HG03103 (cell line): ENCODE measurements at regions not wholly inside any gene's neighbourhood (a gene's known extent, or its start where the extent isn't known, plus 50 kb on each side); places are given as distances from the start of the nearest gene placed in this dataset.
"Not testable (repeated sequence)": the region's sequence is repeated elsewhere in the genome, so short reads cannot be mapped to it uniquely, and the experiment has no call there.

Experiments
- ATAC-seq: cut with Tn5 transposase; IDR thresholded peaks from one replicate; pipeline ENCODE4 v1.9.1; 2021; ENCODE audit warnings: low read depth; ENCODE audit not compliant: unreplicated experiment

- no peak for ATAC-seq
These were observed 771.4 kb downstream of the TDRD15 start for GRCh38 chr2:21895200-21895599.

GRCh38 chr2:21908712-21909380 lies 785.1 kb downstream of the TDRD15 start:
- ATAC-seq, result not testable (repeated sequence)

GRCh38 chr2:21910832-21911507 lies 787.2 kb downstream of the TDRD15 start:
- no peak for ATAC-seq

GRCh38 chr2:21912405-21912804 lies 788.6 kb downstream of the TDRD15 start:
- ATAC-seq, result no peak

DNA sequence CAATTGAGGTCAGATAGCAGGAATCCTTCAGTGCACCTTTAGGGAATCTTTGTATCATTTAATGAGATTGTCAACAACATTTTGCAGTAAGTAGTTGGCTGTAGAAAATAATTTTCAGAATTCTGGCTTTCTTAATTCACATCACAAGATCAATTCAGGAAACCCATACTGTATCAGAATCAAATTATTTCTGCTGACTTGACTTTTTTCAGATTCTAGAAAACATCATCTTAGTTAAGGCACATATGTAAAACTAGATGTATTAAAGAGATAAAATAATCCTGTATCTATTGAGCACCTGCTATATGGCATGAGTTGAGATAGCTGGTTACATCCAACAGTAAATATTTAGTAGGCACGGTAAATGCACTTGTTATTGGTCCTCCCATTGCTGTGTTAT lies 791.4 kb downstream of the TDRD15 start:
- ATAC-seq, result no peak

DNA sequence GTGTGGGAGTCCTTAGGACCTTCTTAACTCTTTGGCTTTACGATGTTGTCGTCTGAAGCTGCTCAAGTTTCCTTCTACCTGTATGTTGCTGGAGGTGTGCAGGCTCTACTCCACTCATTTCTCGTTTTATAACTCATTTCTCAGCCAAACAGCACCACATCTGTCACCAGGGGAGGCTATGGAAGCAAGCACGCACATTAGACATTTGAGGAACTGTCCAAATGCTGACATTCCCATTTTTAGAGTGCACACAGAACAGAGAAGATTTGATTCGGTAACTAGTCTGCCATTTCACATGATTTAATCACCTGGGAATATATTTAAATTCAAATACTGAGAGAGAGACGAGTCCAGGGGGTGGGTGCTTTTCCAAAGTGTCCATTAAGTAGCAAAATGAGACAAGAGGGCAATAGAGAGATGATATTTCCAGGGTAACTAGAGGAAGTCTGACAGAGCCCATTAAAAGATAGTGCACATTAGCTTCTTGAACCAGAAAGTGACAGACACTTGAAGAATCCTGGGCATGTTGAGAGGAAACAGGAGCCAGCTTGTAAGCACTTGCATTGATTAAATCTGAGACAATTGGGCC lies 793.3 kb downstream of the TDRD15 start:
- ATAC-seq, result no peak

GRCh38 chr2:21920721-21921120 lies 797.0 kb downstream of the TDRD15 start:
- ATAC-seq, result no peak

- ATAC-seq, result peak; percentile 95
These were observed 801.0 kb downstream of the TDRD15 start for GRCh38 chr2:21924640-21925285.

DNA sequence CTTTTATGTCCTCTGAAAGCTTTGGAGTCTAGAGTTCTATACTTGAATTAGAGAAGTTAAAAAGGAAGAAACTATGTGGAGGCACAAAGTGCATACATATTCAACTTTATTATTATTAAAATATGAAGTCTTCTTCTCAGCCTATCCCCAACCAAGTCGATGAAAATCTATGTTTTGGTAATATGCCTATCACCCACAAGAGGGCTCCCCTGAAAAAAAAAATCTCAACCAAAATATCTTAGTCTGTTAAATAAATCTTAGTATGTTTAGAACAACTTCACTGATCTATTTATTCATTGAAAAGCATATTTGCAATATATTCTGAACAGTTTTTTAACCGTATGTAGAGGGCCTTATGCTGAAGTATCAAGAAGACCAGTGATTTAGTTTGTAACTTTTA lies 804.5 kb downstream of the TDRD15 start:
- no peak for ATAC-seq

GRCh38 chr2:21930226-21930625 lies 806.5 kb downstream of the TDRD15 start:
- ATAC-seq, result no peak

DNA sequence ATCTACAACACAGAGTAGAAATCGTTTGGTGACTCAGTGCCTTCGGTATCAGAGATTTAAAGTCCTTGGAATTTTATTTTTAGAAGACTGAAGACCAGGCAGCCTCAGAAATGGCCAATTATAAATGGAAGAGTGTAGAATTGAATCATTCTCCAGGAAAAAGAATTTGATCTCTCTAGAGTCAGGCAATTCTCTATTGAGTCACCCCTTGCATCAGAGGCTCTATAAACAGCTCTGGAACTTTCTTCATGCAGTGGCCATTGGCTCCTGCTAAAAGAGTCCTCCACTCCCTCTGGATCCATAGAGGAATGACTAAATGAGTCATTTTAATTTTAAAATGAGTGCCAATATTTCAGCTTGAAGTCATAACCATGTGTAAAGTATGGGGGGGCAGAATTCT lies 816.2 kb downstream of the TDRD15 start:
- no peak for ATAC-seq

GRCh38 chr2:21944536-21944935 lies 820.8 kb downstream of the TDRD15 start:
- ATAC-seq, result no peak

DNA sequence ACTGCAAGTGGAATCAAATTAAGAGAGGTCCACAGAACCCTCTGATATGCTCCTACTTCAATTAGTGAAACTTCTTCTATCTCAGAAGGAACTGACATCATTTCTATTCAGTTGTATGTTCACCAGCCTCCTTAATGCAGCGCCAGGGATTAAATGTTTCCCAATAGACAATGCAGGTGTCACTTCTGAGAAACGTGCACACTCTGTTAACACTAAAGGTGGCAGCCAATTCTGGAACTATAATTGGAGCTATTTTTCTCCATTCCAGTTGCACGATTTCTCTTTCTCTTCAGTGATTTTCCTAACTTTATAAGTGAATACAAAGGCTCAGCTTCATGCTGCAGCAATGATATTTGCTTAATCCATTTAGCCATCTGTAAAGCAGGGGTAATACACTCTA lies 821.9 kb downstream of the TDRD15 start:
- no peak for ATAC-seq

DNA sequence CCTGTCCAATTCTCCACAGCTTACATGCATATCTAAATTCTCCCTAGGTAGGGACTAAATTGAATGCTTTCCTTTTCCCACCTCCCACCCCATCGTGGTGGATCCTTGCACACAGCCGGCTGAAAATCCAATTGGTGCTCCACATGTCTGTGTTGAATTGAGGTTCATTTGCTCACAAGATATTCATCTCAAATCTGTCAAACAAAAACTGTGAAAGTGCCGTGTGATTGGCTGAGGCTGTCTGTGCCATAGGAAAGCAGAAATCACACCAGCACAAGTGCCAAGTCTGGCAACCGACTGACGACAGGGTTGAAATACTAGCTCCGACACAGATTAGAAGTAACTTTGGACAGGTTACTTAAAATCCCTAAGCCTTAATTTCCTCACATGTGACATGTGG lies 823.3 kb downstream of the TDRD15 start:
- no peak for ATAC-seq

- ATAC-seq, result no peak
These were observed 842.4 kb downstream of the TDRD15 start for GRCh38 chr2:21966139-21966538.

DNA sequence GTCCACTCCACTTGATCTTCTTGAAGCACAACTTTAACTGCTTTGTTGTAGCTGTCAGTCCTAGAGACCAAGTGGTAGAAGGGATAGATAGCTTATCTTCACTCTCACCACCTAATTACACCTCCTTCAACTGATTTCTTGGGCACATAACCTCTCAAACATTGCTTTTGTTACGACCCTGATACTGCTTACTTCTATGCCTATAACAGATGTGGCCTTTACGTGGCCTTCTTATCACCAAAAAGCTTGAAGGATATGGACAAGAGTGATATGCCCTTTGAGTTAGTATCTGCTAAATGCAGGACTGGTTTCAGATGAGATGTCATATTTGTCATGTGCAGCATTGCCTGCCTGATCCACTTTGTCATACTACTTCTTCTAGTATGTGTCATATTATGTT lies 847.2 kb downstream of the TDRD15 start:
- ATAC-seq, result no peak

GRCh38 chr2:21972586-21972985 lies 848.8 kb downstream of the TDRD15 start:
- no peak for ATAC-seq

GRCh38 chr2:21981127-21981526 lies 857.4 kb downstream of the TDRD15 start:
- ATAC-seq, result no peak

DNA sequence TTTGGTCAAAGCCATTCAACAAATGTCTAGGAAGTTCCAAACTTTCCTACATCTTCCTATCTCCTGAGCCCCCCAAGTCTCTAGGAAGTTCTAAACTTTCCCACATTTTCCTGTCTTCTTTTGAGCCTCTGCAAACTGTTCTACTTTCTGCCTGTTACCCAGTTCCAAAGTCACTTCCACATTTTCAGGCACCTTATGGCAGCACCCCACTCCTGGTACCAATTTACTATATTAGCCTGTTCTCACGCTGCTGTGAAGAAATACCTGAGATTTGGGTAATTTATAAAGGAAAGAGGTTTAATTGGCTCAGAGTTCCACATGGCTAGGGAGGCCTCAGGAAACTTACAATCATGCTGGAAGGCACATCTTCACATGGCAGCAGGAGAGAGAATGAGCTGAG lies 869.2 kb downstream of the TDRD15 start:
- no peak for ATAC-seq

GRCh38 chr2:21996339-21996738 lies 872.6 kb downstream of the TDRD15 start:
- no peak for ATAC-seq

DNA sequence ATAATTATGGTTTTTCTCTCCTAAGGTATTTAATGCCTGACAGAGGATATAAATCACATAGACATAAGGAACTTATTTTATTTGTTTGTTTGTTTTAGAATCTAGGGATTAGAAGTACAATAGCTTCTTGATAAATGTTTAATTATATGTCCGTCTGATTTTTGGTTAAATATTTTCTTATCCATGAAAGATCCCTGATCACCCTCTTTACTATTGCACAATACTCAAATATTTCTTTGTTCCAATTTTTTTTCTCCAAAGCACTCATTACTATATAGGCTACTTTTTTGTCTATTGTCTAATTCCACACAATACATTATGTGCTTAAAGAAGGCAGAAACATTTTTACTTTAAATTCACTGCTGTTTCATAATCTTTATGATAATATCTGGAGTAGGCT lies 875.8 kb downstream of the TDRD15 start:
- no peak for ATAC-seq

- no peak for ATAC-seq
These were observed 878.3 kb downstream of the TDRD15 start for GRCh38 chr2:22002066-22002465.
